ENCODE measurements at regions not wholly inside any gene's neighbourhood (a gene's known extent, or its start where the extent isn't known, plus 50 kb on each side); places are given as distances from the start of the nearest gene placed in this dataset.

- no peak for DNase-seq
Observed at GRCh38 chr6:11290027-11290426, 57.6 kb upstream of the NEDD9 start.

- DNase-seq = no peak
Observed at GRCh38 chr6:11288065-11288464, 55.6 kb upstream of the NEDD9 start.

GRCh38 chr6:11284996-11285395, 52.5 kb upstream of the NEDD9 start:
- no peak for DNase-seq

- DNase-seq = no peak
Observed at GRCh38 chr6:11283629-11284028, 51.2 kb upstream of the NEDD9 start.

- DNase-seq = no peak
Observed at GRCh38 chr6:11282875-11283274, 50.4 kb upstream of the NEDD9 start.
